Body of pancreas (tissue), 4 donors: ENCODE measurements at regions not wholly inside any gene's neighbourhood (a gene's known extent, or its start where the extent isn't known, plus 50 kb on each side); places are given as distances from the start of the nearest gene placed in this dataset.

Source experiments
- ATAC-seq: fragments of 150-250 bp; one replicate; pipeline ENCODE4 v1.9.1; 2016
- DNase-seq, 4 donors: peaks; one replicate each; pipeline ENCODE4 v3.0.0-alpha.2; 2019
- H3K27ac ChIP-seq, 4 donors: fragments of 200-600 bp; sonication (generic); 1 replicate in 3 of 4; 2 replicates in 1 of 4; pipeline versions ENCODE4 v1.5.1 to v1.6.1; 2016 to 2019; ENCODE audit warnings: mild to moderate bottlenecking in 1 of 4, mixed read lengths in 1 of 4, moderate library complexity in 1 of 4
- H3K27me3 ChIP-seq, 2 donors: fragments of 200-600 bp; sonication (generic); one replicate each; pipeline ENCODE4 v1.6.0; 2016; ENCODE audit warnings: mild to moderate bottlenecking in 1 of 2
- H3K36me3 ChIP-seq, 2 donors: fragments of 200-600 bp; sonication (generic); replicated peaks in 1 of 2; 2 replicates each; pipeline ENCODE4 v1.5.1; 2016; ENCODE audit warnings: low read depth in 2 of 2; ENCODE audit not compliant: insufficient read depth in 1 of 2
- H3K4me1 ChIP-seq: fragments of 200-600 bp; sonication (generic); one replicate; pipeline ENCODE4 v1.6.0; 2016
- H3K4me3 ChIP-seq, 2 donors: fragments of 200-600 bp; sonication (generic); 1 replicate in 1 of 2; 2 replicates in 1 of 2; pipeline ENCODE4 v1.5.1; 2016 to 2019
- H3K9me3 ChIP-seq, 3 donors: fragments of 200-600 bp; sonication (generic); 1 replicate in 2 of 3; 2 replicates in 1 of 3; pipeline ENCODE4 v1.5.1; 2016
- CTCF ChIP-seq, 7 experiments: fragments of 450-650 bp in 4 of 7; fragments of 200-600 bp in 3 of 7; sonication (generic) in 3 of 7; IDR thresholded peaks; one replicate each; pipeline ENCODE4 v1.5.1; 2016 to 2019; ENCODE audit warnings: antibody characterized with exemption in 7 of 7
- POLR2A ChIP-seq, 3 donors: fragments of 450-650 bp; IDR thresholded peaks; one replicate each; pipeline ENCODE4 v1.6.1; 2016; ENCODE audit warnings: antibody characterized with exemption in 3 of 3, mild to moderate bottlenecking in 2 of 3
- WGBS, 2 donors: methylation state at CpG; one replicate each; pipeline ENCODE4 v1.1.5; 2017; 5-methylcytosine and 5-hydroxymethylcytosine counted together
- intact Hi-C: fragments of 100-400 bp; cut with DNase I; formaldehyde crosslinking; loops from one replicate; pipeline ENCODE4 v1.15.1; 2023

- Histone ChIP-seq H3K36me3 (no peaks in the 10 kb centered on the region), H3K27me3 (no peaks in the 10 kb centered on the region), H3K9me3 (no peaks in the 10 kb centered on the region), H3K4me1 (no peaks in the 10 kb centered on the region), H3K4me3 (no peak overlapping the region), H3K27ac (no peak overlapping the region)
- DNase-seq (no peak), ATAC-seq (no peak)
- no peak for TF ChIP-seq POLR2A (IDR thresholded peaks at IDR 0.05)
- TF ChIP-seq CTCF (IDR thresholded peaks at IDR 0.05): no peak
- 37 to 43% methylated on average over 2 of the region's 2 CpGs for WGBS, 2 donors
- intact Hi-C loops: no loop called here
Measured at GRCh38 chr6:68256391-68256790, 378.7 kb upstream of the ADGRB3 start.

GRCh38 chr6:68252632-68253031 is 382.4 kb upstream of the ADGRB3 start:
- H3K36me3 ChIP-seq: no peaks in the 10 kb centered on the region
- TF ChIP-seq CTCF (IDR thresholded peaks at IDR 0.05) (no peak), POLR2A (IDR thresholded peaks at IDR 0.05) (no peak)
- DNase-seq: no peak
- H3K27ac ChIP-seq: no peak overlapping the region
- no peaks in the 10 kb centered on the region for H3K4me1 ChIP-seq
- no peaks in the 10 kb centered on the region for H3K9me3 ChIP-seq
- intact Hi-C loops: no loop called here
- H3K4me3 ChIP-seq: no peak overlapping the region
- H3K27me3 ChIP-seq: no peaks in the 10 kb centered on the region
- no peak for ATAC-seq
- 56 to 59% methylated on average over 2 of the region's 2 CpGs for WGBS, 2 donors

- TF ChIP-seq CTCF (IDR thresholded peaks at IDR 0.05): no peak
- TF ChIP-seq POLR2A (IDR thresholded peaks at IDR 0.05): no peak
- 76 to 82% methylated on average over 4 of the region's 4 CpGs for WGBS, 2 donors
- intact Hi-C loops: no loop called here
- no peaks in the 10 kb centered on the region for H3K36me3 ChIP-seq
- H3K27ac ChIP-seq: no peak overlapping the region
- H3K9me3 ChIP-seq: no peaks in the 10 kb centered on the region
- ATAC-seq: no peak
- no peak for DNase-seq
- H3K27me3 ChIP-seq: no peaks in the 10 kb centered on the region
- no peak overlapping the region for H3K4me3 ChIP-seq
- H3K4me1 ChIP-seq: no peaks in the 10 kb centered on the region
Measured at GRCh38 chr6:68247782-68248181, 387.3 kb upstream of the ADGRB3 start.

- ATAC-seq (no peak), DNase-seq (no peak)
- H3K4me3 ChIP-seq: no peak overlapping the region
- intact Hi-C loops: no loop called here
- H3K27me3 ChIP-seq: no peaks in the 10 kb centered on the region
- no peaks in the 10 kb centered on the region for H3K9me3 ChIP-seq
- H3K36me3 ChIP-seq: no peaks in the 10 kb centered on the region
- no peak for TF ChIP-seq CTCF (IDR thresholded peaks at IDR 0.05)
- no peak for TF ChIP-seq POLR2A (IDR thresholded peaks at IDR 0.05)
- no peak overlapping the region for H3K27ac ChIP-seq
- H3K4me1 ChIP-seq: no peaks in the 10 kb centered on the region
Measured at GRCh38 chr6:68240726-68241125, 394.4 kb upstream of the ADGRB3 start.

- no peak overlapping the region for H3K27ac ChIP-seq
- no peaks in the 10 kb centered on the region for H3K27me3 ChIP-seq
- WGBS, 2 donors: 49 to 52% methylated on average over 2 of the region's 2 CpGs
Measured at GRCh38 chr6:68239034-68239433, 396.0 kb upstream of the ADGRB3 start.

More at GRCh38 chr6:68239034-68239433, 396.0 kb upstream of the ADGRB3 start:
- H3K4me1 ChIP-seq: no peaks in the 10 kb centered on the region
- H3K4me3 ChIP-seq: no peak overlapping the region
- no peaks in the 10 kb centered on the region for H3K36me3 ChIP-seq
- DNase-seq: no peak
- intact Hi-C loops: no loop called here
- ATAC-seq: no peak
- TF ChIP-seq POLR2A (IDR thresholded peaks at IDR 0.05) (no peak), CTCF (IDR thresholded peaks at IDR 0.05) (no peak)
- no peaks in the 10 kb centered on the region for H3K9me3 ChIP-seq
